Stimulated activated effector memory CD8-positive, alpha-beta T cell treated with anti-CD3 and anti-CD28 coated beads, Interleukin-12 subunit alpha, Interleukin-12 subunit beta, amount 100 ng/mL, for 72 hours (primary cell): ENCODE measurements at regions not wholly inside any gene's neighbourhood (a gene's known extent, or its start where the extent isn't known, plus 50 kb on each side); places are given as distances from the start of the nearest gene placed in this dataset.

Experiments
- ATAC-seq: fragments of 150-1000 bp; cut with Tn5 transposase; 2 replicates; pipeline ENCODE4 v1.10.0; 2021
- DNase-seq, 2 donors: peaks; one replicate each; pipeline ENCODE4 v3.0.0; 2021 to 2022; ENCODE audit warnings: low spot score in 2 of 2
- H3K27ac Mint-ChIP-seq: one replicate; pipeline ENCODE4 v1.8.0; 2022; ENCODE audit warnings: mild to moderate bottlenecking, mixed read lengths
- H3K36me3 Mint-ChIP-seq: one replicate; pipeline ENCODE4 v1.8.0; 2022; ENCODE audit warnings: mild to moderate bottlenecking, mixed read lengths
- H3K4me1 Mint-ChIP-seq: one replicate; pipeline ENCODE4 v1.8.0; 2022; ENCODE audit warnings: mixed read lengths
- H3K4me3 Mint-ChIP-seq: one replicate; pipeline ENCODE4 v1.8.0; 2022; ENCODE audit warnings: mild to moderate bottlenecking, mixed read lengths
- H3K9me3 Mint-ChIP-seq: one replicate; pipeline ENCODE4 v1.8.0; 2022; ENCODE audit warnings: mixed read lengths

DNA sequence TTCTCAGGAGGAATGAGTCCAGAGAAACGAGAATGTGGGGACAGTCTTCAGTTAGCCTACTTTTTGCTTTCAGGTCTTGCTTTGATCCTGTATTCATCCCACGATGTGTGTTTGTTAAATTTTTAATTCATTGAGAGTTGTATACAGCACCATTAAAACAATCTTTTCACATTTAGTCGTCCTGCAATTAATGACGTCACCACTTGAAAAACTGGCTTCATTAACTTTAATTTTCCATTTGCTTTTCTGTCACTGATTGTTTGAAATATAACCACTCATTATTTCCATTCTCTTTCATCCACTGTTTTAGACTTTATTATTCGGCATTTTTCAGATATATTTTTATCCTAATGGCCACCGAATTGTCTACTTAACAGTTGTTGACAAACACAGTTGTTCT, 146.9 kb downstream of the TFEC start:
- DNase-seq: no peak
- no peak overlapping the region for H3K27ac Mint-ChIP-seq
- H3K4me1 Mint-ChIP-seq: no peaks in the 10 kb centered on the region
- no peak overlapping the region for H3K4me3 Mint-ChIP-seq
- no peak for ATAC-seq
- H3K36me3 Mint-ChIP-seq: no peaks in the 10 kb centered on the region
- H3K9me3 Mint-ChIP-seq: no peaks in the 10 kb centered on the region

DNA sequence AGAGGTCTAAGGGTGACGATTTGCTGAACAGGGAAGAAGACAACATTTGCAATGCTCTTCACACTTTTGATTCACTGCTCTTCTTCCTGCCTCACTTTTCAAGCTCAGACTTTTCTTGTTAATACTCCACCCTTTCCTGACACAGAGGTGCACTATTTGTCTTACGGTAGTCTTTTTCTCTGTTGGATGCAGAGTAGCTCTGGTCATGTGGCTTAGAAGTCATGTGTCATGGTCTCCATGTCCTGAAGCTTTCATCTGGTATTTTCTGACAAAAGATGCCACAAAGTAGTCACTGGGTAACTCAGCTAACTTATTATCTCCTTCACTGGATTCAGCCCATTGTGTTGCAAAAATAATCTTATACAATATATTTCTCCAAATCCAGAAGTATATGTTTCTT, 149.1 kb downstream of the TFEC start:
- Mint-ChIP-seq H3K27ac (no peak overlapping the region), H3K9me3 (no peaks in the 10 kb centered on the region), H3K4me1 (no peaks in the 10 kb centered on the region)

DNA sequence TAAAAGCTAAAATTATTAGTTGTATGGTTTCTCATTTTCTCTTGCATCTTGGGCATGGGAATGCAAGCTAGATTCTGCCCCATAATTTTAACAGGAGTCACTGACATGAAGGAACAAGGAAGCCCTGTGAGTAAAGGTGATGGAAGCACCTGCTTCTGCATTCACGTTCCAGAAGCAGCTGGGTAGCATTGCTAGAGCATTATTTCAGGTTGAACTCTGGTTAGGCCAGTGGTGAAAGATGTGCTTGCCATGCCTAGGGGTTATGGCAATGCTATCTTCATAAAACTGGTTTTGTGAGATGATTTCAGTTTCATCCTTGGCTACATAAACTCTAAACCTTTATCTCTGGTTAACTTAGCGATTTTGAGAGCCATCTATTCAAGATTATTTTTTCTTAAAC, 151.4 kb downstream of the TFEC start:
- no peak overlapping the region for H3K4me3 Mint-ChIP-seq
- no peaks in the 10 kb centered on the region for H3K4me1 Mint-ChIP-seq
- no peak for ATAC-seq
- H3K36me3 Mint-ChIP-seq: no peaks in the 10 kb centered on the region
- H3K9me3 Mint-ChIP-seq: no peaks in the 10 kb centered on the region
- DNase-seq: no peak
- no peak overlapping the region for H3K27ac Mint-ChIP-seq

More for the DNA sequence above, 149.1 kb downstream of the TFEC start:
- ATAC-seq: no peak
- Mint-ChIP-seq H3K4me3 (no peak overlapping the region), H3K36me3 (no peaks in the 10 kb centered on the region)
- DNase-seq: no peak

DNA sequence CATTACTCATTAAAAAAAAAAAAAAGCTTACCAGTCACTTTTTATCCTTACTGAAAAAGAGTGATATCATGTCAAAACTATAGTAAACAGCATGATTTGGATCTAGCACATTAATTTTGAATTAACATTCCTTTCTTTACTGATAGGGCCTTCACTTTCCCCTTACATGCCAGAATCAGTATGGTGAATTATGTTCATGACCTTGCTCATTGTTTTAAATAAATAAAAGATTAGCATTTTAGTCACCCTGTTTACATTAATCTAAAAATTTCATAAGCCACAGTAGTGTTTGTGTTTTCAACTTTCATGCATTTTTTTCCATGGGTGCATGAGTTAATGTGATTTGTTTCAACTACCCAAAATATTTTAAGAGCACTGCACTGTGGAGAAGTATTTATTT, 160.8 kb downstream of the TFEC start:
- H3K9me3 Mint-ChIP-seq: no peaks in the 10 kb centered on the region
- H3K4me1 Mint-ChIP-seq: no peaks in the 10 kb centered on the region
- H3K27ac Mint-ChIP-seq: no peak overlapping the region
- no peak for DNase-seq
- no peak overlapping the region for H3K4me3 Mint-ChIP-seq
- no peaks in the 10 kb centered on the region for H3K36me3 Mint-ChIP-seq
- no peak for ATAC-seq

DNA sequence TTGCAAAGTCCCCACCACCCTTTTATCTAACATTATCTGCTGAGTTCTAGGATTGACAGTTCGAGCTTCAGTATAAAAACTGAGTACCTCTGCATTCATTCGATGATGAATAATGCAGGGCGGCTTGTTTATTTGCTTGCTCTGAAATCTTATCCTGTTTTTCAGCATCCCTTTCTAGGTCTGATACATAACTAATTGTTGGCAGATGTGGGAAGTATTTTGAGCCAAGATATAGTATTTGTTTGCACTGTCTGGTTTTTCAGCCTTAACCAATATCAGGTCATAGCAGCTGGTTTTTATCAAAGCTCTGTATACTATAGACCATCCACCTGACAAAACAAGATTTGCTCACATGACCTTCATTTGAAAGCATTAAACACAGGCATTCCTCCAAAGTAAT, 161.4 kb downstream of the TFEC start:
- H3K36me3 Mint-ChIP-seq: no peaks in the 10 kb centered on the region
- no peak overlapping the region for H3K4me3 Mint-ChIP-seq
- no peaks in the 10 kb centered on the region for H3K9me3 Mint-ChIP-seq
- H3K4me1 Mint-ChIP-seq: no peaks in the 10 kb centered on the region
- DNase-seq (no peak), ATAC-seq (no peak)
- H3K27ac Mint-ChIP-seq: no peak overlapping the region

DNA sequence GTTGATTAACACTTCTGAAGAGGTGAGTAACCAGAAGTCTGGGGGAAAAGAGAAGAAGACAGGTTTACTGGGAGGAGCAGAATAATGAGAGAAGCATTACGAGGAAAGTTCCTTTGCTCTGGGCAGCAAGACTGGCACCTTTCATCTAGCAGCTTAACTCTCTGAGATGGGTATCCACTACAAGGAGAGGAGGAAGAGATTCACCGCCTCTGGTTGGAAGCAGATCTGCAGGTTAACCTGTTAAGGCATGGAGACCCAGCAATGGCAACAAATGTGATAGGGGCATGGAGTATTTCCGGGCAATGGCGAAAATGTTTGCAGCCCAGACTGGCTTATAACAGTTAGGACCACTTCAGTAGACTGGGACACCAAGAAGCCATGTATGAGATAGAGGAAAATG, 162.2 kb downstream of the TFEC start:
- Mint-ChIP-seq H3K4me3 (no peak overlapping the region), H3K4me1 (no peaks in the 10 kb centered on the region)

DNA sequence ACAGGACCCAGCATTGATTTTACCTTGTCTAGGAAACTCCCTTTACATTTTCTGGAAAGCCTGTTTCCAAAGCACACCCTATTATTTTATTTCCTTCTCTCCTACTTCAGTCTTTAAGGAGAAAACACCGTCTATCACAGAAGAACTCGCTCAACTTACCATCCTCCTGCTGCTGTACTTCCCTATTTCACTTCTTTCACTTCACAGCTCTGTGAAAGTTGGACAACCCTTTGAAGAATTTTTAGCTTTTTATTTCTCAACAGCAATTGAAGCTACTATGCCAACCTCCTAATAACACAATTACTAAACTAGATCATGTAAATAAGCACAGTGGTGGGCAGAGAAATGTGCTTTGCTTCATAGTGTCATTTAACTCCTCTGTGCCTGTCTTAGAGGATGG, 166.5 kb downstream of the TFEC start:
- ATAC-seq: no peak
- no peak overlapping the region for H3K27ac Mint-ChIP-seq
- H3K9me3 Mint-ChIP-seq: no peaks in the 10 kb centered on the region
- no peak for DNase-seq
- H3K4me1 Mint-ChIP-seq: no peaks in the 10 kb centered on the region
- H3K36me3 Mint-ChIP-seq: no peaks in the 10 kb centered on the region
- no peak overlapping the region for H3K4me3 Mint-ChIP-seq

More for the DNA sequence above, 162.2 kb downstream of the TFEC start:
- no peak overlapping the region for H3K27ac Mint-ChIP-seq
- ATAC-seq (peak; percentile 34), DNase-seq (no peak)
- H3K36me3 Mint-ChIP-seq: no peaks in the 10 kb centered on the region
- H3K9me3 Mint-ChIP-seq: no peaks in the 10 kb centered on the region

DNA sequence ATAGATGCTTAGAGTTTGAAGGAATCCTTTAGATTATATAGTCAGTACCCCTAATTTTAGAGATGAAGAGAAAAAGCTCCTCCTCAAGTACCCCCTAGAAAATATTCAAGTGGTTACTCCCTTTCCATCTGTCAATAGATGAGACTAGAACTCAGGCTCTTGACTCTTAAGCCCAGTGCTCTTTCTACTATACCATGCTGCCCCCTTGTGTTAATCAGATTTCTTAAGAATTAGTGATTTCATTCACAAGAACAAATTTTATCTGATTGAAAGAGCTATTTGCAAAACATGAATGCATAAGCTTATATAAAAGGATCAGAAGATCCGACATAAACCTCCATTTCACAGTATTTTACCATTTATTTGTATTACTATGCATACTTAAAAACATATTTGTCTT, 179.3 kb downstream of the TFEC start:
- ATAC-seq (no peak), DNase-seq (no peak)
- no peaks in the 10 kb centered on the region for H3K9me3 Mint-ChIP-seq
- H3K4me1 Mint-ChIP-seq: no peaks in the 10 kb centered on the region
- no peak overlapping the region for H3K27ac Mint-ChIP-seq
- H3K4me3 Mint-ChIP-seq: no peak overlapping the region
- H3K36me3 Mint-ChIP-seq: no peaks in the 10 kb centered on the region

DNA sequence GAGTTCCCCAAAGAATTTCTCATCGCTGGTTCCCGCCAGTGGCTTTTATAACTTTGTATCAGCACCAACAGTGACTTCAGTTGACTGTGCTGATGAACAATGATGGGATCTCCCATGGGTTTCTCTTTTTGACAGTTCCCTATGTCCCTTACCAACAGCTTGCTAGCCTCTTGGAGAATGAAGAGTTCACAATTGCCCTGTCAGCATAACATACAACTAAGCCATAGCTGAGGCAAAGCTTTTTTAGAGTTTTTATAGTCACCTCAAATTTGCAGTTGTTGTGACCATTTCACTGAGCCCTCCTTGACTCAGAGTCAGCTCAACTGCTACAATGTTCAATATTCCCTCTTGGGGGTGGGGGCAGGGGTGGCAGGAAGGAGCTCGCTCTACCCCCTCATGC, 179.8 kb downstream of the TFEC start:
- no peak for DNase-seq
- no peak overlapping the region for H3K4me3 Mint-ChIP-seq
- no peaks in the 10 kb centered on the region for H3K9me3 Mint-ChIP-seq
- H3K27ac Mint-ChIP-seq: no peak overlapping the region
- no peak for ATAC-seq
- H3K4me1 Mint-ChIP-seq: no peaks in the 10 kb centered on the region
- no peaks in the 10 kb centered on the region for H3K36me3 Mint-ChIP-seq

DNA sequence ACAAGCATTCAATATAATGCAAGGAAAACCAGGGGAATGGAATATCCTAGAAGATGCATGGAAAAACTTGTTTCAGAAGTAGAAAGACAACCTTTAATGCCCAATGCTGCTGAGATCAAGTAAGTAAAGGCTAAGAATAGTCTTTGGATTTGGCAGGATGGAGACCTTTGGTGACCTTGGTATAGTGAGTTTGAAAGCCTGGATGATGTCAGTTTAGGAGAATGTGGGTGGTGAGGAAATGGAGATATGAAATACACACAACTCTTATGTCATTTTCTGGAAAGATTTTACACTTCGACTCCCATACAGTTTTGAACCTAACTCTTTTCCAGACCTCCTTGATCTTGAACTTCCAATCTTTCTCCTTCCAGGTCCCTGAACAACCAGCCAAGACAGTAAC, 185.7 kb downstream of the TFEC start:
- H3K9me3 Mint-ChIP-seq: no peaks in the 10 kb centered on the region
- no peaks in the 10 kb centered on the region for H3K36me3 Mint-ChIP-seq
- no peak overlapping the region for H3K27ac Mint-ChIP-seq

DNA sequence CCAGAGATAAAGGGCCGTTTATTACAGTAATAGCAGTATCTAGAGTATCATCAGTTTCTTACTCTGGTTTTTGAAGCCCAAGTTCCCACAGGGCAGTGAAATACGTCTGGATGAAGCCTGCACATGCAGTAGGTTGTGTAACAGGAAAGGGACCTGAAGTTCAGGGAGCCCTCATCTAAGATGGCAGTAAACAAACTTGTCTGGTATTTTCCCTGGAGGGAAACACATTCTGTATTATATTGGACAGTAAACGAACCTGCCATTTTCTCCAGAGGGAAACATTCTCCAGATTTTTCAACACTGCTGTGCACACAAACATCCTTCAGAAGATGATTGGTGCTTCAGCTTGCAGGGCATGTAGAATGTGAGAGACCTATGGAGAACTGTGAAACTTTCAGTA, 189.9 kb downstream of the TFEC start:
- Mint-ChIP-seq H3K4me3 (no peak overlapping the region), H3K27ac (no peak overlapping the region), H3K9me3 (no peaks in the 10 kb centered on the region), H3K36me3 (no peaks in the 10 kb centered on the region), H3K4me1 (no peaks in the 10 kb centered on the region)
- DNase-seq: no peak
- no peak for ATAC-seq

More for the DNA sequence above, 185.7 kb downstream of the TFEC start:
- DNase-seq (no peak), ATAC-seq (no peak)
- Mint-ChIP-seq H3K4me1 (no peaks in the 10 kb centered on the region), H3K4me3 (no peak overlapping the region)

DNA sequence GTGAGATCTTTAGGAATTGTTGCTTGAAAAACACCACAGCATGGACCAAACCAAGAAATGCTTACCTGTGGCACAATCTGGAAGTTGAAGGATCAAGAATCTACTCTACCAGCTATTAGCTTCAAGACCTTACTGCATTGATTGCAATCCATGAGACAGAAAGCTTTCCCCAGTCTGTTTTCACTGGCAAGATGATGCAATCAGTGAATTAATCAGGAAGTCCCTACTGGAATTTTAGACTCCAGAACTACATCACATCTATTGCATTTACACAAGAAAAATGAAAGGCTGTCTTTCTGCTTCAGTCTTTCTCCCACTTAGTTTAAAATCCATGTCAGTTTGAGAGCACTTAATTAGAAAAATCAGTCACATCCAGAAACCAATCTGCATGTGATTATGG, 191.7 kb downstream of the TFEC start:
- ATAC-seq: no peak
- Mint-ChIP-seq H3K27ac (no peak overlapping the region), H3K4me3 (no peak overlapping the region), H3K36me3 (no peaks in the 10 kb centered on the region), H3K4me1 (no peaks in the 10 kb centered on the region), H3K9me3 (no peaks in the 10 kb centered on the region)
- no peak for DNase-seq

DNA sequence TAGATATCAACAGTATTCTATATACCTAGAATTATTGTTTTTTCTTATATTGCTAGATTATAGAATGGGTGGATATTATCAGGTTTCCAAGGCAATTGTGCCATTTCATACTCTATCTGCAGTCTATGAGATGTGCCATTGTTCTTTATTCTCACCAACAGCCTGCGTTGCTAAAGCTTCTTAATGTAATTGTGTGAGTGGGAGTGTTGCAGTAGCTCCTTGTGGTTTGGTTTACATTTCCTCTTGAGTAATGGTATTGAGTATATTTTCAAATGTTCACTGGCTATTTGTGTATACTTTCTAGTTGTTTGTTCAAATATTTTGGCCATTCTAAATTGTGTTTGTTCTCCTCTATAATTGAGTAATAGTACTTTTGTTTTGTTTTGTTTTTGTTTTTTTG, 199.2 kb downstream of the TFEC start:
- Mint-ChIP-seq H3K4me3 (no peak overlapping the region), H3K9me3 (no peaks in the 10 kb centered on the region), H3K27ac (no peak overlapping the region), H3K4me1 (no peaks in the 10 kb centered on the region), H3K36me3 (no peaks in the 10 kb centered on the region)
- ATAC-seq: no peak
- no peak for DNase-seq

DNA sequence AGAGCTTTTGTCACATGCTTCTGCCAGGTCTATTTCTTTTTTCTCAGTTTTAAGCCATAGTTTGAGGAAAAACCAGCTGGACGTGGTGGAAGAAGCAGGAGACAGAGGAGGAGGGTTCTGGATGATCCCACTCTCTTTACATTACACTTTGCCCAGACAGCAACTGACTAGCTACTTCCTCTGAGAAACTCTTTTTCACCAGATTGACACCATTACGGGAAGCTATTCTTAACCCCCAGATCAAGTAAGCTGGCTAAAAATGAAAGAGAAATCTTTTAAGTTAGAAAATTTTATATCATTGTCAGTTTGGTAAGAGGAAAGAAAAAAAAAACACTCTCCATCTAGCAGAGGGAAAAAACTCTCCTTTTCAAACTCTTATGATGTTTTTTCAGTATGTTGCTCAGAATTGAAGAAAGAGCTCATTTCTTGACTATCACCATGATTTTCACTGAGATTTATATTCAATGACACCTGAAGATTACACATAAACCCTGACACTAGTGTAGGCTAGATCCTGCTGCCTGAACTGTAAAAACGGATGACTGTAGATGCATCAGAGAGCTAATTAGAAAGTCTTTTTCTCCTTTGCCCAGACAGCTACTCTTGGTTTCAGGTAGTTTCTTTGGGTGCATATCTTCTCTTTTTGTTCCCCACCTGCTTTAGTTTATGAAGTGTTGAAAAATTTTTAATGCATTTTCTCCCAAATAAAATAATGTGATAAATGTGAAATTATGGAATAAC, 203.1 kb downstream of the TFEC start:
- H3K4me1 Mint-ChIP-seq: no peaks in the 10 kb centered on the region
- ATAC-seq (no peak), DNase-seq (no peak)
- no peaks in the 10 kb centered on the region for H3K36me3 Mint-ChIP-seq
- H3K9me3 Mint-ChIP-seq: no peaks in the 10 kb centered on the region
- no peak overlapping the region for H3K4me3 Mint-ChIP-seq
- no peak overlapping the region for H3K27ac Mint-ChIP-seq

DNA sequence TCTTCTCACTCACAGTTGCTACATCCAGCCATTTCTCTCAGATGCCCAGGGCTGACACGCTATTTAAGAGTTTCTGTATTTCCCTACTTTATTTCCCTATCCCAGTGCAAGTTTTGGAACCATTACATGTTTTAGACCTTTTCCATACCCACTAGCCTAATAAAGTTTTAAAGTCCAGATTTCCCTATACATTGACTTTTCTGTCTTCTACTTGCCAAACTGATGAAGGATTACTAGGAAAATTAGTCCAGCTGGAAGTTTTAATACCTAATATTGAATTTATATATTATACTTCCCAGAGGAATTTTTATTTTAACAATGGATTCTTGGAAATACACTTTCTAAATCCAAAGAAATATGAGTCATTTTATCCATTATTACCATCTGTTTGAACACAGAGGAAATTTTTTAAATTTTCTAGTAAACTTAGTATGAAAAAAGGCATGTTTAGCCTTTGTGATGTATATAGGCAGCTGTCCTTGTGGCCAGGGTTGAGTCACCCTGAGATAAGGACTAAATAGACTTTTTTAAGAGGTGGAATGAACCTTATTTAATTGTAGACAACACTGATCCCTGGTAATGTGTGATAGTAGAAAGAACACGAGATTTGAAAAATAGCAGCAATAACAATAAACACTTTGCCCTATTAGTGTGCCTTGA, 205.0 kb downstream of the TFEC start:
- H3K4me3 Mint-ChIP-seq: no peak overlapping the region
- ATAC-seq (no peak), DNase-seq (no peak)
- H3K4me1 Mint-ChIP-seq: no peaks in the 10 kb centered on the region
- H3K36me3 Mint-ChIP-seq: no peaks in the 10 kb centered on the region
- no peak overlapping the region for H3K27ac Mint-ChIP-seq
- no peaks in the 10 kb centered on the region for H3K9me3 Mint-ChIP-seq

DNA sequence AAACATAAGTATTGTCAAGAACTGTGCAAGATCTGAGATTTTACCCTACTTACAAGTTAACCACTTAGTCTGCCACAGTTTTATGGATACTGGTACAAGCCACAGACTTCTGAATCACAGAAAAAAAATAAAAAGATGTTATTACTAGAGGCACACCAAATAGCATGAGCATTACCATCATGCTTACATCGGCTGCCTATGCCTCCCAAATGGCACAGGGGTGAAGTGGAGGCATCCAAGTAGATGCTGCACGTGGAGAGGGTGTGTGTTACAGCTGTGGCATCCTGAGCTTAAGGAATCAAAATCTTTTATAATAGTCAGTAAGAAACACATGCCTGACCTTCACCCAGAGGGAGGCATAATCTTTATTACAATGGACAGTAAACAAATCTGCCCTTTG, 207.8 kb downstream of the TFEC start:
- DNase-seq (no peak), ATAC-seq (no peak)
- H3K36me3 Mint-ChIP-seq: no peaks in the 10 kb centered on the region
- no peaks in the 10 kb centered on the region for H3K9me3 Mint-ChIP-seq
- no peak overlapping the region for H3K4me3 Mint-ChIP-seq
- H3K27ac Mint-ChIP-seq: no peak overlapping the region
- H3K4me1 Mint-ChIP-seq: no peaks in the 10 kb centered on the region
